GM21367 (cell line): ENCODE measurements at regions not wholly inside any gene's neighbourhood (a gene's known extent, or its start where the extent isn't known, plus 50 kb on each side); places are given as distances from the start of the nearest gene placed in this dataset.
A peak's percentile ranks its signal among the peaks of the same experiment; 100 is the strongest.
"Not testable (repeated sequence)": the region's sequence is repeated elsewhere in the genome, so short reads cannot be mapped to it uniquely, and the experiment has no call there.

Experiments
- ATAC-seq: cut with Tn5 transposase; IDR thresholded peaks from one replicate; pipeline ENCODE4 v1.9.1; 2021; ENCODE audit not compliant: unreplicated experiment

DNA sequence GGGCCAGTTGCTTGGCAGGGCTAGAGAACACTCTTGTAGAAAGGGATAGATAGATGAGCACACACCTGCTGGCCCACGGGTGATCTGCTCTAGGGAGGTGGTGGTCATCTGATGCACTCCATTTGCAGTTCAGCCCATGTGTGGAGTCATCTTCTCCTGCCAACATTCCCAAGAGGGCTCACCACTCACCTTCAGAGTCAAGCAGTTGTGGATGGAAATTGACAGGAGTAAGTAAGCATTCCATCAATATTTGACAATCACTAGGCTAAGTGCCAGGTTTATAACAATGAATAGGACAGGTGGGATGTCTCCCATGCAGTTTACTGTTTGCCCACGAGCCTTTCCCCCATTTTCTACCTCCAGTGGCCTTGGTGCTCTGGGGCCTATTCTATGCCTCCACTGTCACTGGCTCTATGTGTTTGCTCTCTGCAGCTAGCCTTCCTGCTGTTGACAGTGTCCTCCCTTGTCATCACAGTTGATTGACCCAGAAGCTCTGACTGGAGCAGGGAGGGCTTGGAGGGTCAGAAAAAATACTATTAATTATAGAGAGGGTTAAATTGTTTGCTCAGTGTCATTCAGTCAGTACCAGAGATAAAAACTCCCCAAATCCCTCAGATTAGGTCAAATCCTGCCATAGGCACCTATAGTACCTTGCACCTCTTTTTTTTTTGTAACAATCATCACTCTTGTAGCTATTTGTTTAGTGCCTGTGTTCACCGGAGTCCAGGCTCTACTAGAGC is 134.6 kb upstream of the PZP start:
- ATAC-seq = no peak

DNA sequence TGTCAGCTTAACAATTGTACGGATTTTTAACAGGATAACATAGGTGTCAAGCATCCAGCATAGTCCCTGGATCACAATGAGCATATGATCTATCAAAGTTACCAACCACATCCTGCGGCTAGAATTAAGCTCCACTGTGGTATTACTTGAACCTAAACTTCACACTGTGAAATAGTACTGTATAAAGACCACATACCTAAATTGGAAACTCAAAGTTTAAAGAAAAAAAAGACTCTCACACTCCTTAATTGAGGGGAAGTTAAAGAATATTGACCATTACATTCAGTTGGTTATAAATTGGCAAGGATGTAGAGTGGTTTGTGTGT is 133.0 kb upstream of the PZP start:
- no peak for ATAC-seq

DNA sequence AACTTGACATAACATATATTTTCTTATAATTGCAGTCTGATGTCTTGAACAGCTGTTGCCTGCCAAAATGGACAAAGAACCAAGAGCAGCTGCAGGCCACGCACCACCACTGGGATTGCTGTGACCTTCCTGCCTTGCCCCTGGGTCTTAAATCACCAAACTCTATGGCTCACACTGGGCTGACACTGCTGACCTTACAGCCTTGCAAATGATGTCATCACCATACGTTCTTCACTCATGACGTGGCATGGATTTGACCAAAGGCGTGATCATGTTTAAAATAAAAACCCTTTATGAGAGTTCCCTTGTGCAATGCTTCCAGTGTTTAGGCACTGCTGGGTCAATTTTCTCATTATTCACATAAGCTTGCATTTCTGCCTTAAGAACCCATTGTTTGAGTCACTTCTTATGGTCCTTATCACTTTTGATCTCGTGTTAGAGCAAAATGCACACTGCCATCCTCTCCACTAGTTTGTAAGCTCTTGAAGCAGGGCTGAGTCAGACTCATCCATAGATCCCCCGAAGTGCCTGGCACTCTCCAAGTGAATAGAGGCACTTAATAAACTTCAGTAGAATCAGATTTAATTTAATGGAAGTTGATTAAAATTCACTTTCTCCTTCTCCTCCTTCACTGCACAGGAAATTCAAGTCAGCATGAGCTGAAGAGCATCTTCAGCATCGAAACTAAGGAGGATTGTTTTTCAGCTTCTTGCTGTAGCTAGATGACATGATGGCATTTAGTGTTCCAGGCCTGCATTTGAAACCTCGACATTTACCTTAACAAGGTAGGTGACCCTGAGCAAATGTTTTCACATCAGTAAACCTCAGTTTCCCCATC is 132.4 kb upstream of the PZP start:
- no peak for ATAC-seq

DNA sequence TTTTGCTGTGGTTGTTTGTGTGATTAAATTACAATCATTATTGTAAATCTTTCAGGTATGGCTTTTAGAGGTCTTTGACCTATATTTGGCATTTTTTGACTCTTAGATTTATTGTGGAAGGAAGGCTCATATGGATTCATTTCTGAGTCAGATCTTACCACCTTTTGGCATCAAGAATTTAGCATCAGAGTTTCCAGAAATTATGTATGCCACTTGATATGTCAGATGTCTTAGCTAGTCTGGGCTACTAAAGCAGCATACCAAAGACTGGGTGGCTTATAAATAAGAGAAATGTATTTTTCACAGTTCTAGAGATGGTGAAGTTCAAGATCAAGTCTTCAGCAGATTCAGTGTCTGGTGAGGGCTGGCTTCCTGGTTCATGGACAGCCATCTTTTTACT is 129.5 kb upstream of the PZP start:
- ATAC-seq = no peak

DNA sequence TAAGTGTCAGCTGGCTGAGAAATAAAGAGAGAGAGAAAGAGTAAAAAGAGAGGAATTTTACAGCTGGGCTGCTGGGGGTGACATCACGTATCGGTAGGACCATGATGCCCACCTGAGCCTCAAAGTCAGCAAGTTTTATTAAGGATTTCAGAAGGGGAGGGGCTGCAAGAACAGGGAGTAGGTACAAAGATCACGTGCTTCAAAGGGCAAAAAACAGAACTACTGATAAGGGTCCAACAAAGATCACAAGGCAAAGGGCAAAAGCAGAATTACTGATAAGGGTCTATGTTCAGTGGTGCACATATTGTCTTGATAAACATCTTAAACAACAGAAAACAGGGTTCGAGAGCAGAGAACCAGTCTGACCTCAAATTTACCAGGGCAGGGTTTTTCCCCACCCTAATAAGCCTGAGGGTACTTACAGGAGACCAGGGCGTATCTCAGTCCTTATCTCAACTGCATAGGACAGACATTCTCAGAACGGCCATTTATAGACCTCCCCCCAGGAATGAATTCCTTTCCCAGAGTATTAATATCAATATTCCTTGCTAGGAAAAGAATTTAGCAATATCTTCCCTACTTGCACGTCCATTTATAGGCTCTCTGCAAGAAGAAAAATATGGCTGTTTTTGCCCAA is 128.3 kb upstream of the PZP start:
- not testable (repeated sequence) for ATAC-seq

DNA sequence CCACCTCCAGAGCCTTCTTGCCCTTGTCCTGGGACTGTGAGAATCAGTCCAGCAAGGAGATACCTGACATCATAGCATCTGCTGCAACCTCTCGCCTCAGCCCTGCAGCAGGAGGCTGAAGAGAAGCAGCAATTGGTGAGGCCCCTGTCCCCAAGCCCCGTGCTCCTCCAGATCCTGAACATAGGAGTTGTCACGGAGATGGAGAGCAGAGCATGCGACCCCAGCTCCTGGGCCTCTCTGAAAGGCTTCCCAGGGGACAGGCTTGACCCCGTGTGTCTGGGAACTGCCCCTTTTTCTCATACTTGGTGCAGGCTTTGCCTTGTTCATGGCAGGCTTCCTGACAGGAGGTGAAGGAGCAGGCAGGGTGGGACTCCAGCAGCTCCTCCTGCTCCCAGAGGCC is 127.7 kb upstream of the PZP start:
- no peak for ATAC-seq

DNA sequence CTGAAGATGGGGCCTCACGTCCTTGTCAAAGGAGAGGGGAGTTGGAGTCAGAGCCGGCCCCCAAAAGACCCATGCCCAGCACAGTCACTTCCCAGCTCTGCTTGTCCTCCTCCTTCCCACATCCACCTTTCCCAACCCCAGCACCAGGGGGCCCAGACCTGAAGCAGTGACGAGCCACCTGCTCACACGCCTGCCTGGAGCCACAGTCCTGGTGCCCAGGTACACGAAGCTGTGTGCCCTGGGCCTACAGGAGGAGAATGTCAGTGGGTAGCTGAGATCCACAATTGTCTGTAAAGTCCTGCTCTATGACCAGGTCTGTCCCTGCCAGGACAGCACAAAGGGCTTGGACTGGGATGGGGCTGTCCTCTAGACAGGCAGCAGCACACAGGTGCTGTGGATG is 126.8 kb upstream of the PZP start:
- ATAC-seq = no peak

DNA sequence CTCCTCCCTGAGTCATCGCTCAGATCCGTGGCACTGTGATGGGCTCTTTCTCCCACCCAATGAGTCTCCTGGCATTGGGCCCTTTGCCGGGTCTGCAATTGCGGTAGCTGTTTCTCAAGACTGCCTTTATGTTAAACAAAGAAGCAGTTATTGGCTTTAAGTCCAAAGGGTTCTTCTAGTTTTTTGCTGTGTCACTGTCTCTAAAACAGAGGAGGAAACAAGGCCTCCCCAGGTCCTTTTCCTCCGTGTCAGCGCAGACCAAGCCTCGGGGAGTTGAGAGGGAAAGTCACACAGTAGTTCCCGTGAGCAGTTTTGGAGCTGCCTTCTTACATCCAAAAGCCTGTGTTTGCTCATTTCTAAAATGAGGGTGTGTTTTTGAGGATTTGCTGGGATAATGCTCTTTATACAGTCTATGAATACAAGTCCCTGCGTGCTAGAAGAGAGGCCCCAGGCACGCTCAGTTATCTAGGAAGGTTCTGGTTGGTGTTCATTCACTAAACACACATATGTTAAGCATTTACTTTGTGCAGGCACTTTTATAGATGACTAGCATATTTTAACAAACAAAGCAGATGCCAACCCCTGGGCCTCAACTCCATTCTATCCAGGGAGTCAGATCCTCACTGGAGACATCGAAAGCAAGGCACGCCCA is 126.0 kb upstream of the PZP start:
- ATAC-seq = no peak

DNA sequence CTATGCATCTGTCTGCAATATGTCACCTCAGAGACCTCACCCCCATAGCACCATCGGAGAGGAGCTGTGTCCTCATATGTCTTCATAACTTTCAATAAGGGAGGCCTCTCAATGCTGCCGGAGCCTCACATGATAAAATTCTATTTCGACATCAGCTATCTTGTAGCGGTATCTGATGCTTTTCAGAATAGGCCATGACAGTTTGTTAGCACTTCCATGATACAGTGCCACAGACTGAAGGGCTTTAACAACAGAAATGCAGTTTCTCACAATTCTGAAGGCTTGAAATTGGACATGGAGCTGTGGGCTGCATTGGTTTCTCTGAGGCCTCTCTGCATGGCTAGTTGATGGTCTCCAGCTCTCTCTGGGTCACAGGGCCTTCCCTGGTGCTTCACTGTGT is 125.0 kb upstream of the PZP start:
- ATAC-seq = no peak

DNA sequence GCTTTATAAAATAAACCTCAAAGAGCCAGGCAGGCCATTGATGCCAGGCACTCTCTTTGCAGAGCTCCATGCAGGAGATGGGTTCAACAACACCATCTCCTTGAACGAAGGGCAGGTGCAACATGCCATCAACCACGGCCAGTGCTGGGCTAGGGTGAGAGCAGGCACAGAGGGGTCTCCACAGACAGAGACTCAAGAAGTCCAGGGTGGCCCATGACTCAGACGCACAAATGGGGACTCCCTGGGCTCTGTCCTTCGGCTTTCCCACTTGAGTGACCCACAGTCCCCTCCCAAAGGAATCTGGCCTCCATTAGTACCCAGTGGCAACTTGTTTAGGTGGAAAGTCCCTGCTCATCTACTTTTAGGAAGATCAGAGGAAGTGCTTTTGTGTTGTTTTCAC is 124.4 kb upstream of the PZP start:
- no peak for ATAC-seq

DNA sequence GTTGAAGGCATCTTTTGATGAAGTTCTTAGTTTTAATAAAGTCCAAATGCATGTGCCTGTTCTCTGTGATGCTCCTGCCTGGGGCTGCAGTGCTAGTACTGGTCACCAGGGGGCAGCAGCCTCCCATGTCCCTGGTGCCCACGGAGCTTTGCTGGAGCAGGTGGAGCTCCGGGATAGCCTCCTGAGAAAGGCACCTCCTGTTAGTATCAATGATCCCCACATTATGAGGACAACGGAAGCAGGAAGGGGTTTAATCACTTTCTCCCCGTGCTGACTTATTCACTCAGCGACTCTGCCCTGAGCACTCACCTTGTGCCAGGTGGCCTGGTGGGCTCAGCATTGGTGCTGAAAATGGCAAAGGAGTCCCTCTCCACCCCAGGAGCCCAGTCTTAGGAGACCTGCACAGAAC is 123.0 kb upstream of the PZP start:
- no peak for ATAC-seq

DNA sequence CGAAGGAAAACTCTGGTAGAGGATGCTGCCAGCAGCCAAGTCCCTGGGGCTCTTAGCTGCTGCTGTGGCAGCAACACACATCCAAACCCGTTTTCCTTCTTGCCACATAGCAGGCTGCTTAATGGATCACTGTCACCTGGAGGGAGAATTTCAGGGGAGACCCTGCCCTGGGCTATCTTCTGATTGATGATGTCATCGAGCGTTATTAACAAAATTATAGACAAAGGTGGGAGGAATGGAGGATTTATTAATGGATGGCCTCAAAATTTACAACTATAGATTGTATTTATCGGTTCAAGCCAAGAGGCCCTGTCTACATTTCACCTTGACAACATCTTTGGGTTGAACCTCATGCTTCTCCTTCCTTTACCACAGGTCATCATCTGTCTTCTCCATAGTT is 120.8 kb upstream of the PZP start:
- no peak for ATAC-seq

DNA sequence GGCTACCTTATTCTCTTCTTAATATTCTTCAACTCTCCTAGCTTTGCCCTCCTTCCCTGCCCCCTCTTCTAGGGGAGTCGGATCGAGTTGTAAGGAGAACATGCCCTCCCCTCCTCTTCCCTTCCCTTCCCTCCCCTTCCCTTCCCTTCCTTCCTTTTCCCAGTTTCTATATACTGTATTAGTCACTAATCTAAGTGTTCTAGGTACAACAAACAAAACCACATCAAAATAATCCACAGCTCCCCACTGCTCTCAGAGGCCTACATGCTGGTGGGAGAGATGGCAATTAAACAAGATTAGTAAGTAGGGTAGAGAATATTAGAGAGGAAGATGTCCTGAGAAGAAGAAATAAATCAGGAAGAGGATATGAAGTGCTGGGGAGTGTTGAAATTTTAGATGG is 119.9 kb upstream of the PZP start:
- ATAC-seq = no peak

DNA sequence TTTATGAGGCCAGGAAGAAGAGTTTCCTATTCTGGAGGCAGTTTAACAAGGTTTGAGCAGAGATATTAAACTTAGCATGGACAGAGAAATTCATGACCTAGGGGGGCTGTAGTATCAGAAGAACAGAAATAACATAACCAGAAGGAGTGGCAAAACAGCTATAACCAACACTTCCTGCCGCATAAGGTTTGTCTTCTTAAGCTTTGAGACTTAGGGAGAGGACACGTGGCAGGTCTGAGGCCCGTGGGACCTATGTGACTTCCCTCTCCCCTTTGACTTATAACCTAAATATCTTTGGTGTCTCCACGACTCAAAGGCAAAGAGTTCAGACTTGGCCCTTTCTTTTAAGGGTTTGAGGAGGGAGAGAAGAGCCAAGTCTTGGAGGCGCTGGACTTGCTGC is 119.1 kb upstream of the PZP start:
- no peak for ATAC-seq

DNA sequence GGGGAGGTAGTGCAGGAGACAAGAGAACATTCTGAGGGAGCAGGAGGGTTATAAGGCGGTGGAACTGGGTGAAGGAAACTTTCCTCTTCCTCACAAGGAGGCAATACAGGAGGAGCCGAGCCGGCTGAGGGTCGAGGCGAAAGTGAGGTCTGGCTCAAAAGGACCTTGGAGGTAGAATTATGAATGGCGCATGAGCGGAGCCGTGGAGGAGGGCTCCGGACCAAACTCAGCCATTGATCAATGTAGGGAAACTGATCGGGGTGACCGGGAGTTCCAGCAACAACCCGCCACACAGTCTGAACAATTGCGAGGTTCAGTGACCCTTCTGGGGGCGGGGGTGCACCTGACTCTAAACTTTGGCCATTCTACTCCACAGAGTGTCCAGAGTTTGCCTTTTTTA is 118.7 kb upstream of the PZP start:
- ATAC-seq = not testable (repeated sequence)

DNA sequence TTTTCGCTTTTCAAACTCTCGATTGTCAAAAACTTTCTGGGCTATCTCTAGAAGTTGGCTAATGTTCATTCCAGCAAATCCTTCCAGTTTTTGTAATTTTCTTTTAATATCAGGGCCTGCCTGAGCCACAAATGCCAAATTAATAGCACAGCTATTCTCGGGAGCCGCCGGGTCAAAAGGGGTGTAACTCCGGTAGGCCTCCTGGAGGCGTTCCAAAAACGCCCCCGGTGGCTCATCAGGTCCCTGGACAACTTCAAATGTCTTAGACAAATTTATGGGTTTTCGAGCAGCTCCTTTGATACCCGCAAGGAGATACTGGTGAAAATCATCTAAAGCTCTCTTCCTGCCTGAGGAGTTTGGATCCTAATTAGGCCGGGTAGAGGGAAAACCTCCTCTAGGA is 117.9 kb upstream of the PZP start:
- no peak for ATAC-seq

DNA sequence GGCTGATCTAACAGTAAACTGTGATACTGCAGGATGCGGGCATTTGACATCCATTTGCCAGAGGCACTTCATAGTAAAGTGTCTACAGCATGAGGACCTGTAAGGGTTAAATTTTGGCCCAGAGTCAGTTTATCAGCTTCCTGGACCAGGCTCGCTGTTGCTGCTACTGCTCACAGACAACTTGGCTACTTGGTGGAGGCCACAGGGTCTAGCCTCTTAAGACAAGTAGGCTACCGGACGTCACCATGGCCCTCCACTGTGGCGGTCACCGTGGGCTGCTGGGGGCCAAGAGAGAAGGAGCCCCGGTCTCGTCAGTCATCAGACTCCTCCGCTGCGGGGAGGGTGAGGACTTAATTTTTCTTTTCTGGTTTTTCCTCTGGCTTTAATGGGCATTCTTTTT is 117.3 kb upstream of the PZP start:
- no peak for ATAC-seq

DNA sequence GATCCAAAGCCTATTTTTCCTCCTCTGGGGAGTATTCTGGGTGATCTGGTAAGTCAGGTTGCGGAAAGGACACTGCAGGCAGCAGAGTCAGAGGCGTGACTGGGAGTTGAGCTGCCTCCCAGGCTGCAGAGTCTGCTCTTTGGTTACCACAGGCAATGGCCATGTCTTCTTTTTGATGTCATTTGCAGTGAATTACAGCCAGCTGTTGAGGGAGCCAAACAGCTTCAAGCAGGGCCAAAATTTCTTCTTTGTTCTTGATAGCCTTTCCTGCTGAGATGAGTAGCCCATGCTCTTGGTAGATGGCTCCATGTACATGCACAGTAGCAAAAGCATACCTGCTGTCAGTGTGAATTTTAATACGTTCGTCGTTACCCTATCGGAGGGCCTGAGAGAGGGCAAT is 116.6 kb upstream of the PZP start:
- ATAC-seq = no peak

DNA sequence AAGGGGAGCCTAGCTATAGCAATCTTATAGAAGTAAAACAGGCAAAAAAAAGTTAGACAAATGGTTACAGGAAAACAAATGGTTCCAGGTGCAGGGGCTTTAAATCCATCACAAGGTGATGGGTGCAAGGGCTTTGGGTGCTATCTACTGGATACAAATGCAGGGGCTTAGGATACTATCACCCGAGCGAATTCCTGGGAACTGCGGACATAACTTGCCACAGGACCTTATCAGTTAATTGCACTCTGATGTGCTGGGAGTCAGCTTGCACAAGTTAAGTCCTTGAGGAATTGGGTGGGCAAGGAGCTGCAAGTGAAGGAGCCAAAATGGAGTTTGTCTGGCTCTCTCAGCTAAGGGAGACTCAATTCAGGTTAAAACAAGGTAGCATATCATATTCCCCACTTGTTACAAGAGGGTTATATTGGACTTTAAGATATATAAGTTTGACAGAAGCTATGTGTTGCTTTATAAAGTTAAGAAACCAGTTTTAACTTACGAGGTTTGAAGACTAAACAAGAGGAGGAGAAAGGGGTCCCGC is 115.0 kb upstream of the PZP start:
- no peak for ATAC-seq

DNA sequence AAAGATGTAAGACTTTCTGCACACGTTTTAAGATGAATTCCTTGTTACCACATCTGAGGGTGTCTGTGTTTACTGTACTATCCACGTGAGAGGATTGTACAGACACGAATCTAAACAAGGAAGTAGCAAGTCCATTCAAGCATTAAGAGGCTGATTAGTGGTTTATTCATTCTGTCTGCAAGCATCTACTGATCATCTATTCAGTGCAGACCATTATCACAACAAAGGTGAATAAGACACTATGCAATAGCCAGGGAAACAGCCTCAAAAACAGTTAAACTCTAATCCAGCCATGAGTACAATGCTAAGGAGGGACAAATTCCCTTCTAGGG is 111.6 kb upstream of the PZP start:
- peak; percentile 56 for ATAC-seq

DNA sequence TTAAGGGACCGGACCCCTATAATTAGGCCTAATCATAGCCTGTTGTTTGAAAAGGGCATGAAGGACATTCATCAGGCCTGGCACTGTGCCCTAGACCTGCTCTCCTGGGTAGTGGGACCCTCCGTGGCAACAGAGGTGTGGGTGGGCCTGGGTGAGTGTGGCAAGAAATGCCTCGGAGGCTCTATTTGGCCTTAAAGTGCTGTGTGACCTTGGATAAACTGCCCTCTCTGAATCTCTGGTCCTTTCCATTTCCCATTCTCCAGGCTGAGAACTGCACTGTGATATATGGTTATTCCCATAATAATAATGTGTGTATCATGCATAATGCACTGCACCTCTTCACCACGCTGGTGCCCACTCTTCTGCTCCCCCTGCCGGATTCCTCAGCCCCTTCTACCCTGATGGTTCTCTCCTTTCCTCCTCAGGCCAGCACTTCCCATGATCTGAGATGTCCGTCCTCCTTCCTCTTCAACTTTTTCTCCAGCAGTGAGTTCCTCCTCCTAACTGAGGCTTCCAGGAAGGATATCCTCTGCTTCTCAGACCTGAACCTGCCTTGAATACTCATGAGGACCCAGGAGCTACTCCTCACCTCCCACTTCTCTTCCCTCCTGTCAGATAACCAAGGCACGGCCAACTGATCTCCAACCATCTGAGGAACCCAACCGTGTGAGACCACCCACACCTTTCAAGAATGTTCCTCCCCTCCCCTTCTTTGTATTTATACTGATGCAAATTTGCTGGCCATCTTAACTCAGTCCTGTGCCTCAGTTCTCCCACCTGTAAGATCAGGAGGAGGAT is 111.0 kb upstream of the PZP start:
- ATAC-seq = peak; percentile 28
